ENCODE measurements at regions not wholly inside any gene's neighbourhood (a gene's known extent, or its start where the extent isn't known, plus 50 kb on each side); places are given as distances from the start of the nearest gene placed in this dataset.

DNA sequence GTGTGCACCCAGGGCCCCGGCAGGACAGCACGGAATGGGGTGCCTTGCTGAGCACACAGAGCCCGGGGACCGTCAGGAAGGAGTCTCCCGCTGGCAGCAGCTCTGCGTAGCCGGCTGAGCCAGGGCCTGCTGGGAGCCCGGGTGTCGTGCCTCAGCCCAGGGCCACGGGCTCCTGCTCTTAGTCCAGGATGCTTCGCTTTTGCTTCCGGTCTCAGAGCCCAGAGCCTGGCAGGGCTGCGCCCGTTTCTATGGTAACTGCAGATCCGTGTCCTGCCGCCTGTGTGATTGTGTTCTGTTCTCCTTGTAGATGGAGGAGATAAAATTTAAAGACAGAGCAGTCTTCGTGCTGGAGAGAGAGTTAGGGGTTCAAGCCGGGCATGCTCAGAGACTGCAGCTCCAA is 53.7 kb upstream of the DPYSL4 start:
- Histone ChIP-seq H3K9me3 (ENCODE audit: low read depth, low read length, poor library complexity, severe bottlenecking) (no peaks in the 10 kb centered on the region), H3K36me3 (ENCODE audit: insufficient read depth, low read length, poor library complexity, severe bottlenecking) (no peaks in the 10 kb centered on the region), H3K4me3 (ENCODE audit: low read depth, low read length, poor library complexity, severe bottlenecking) (no peak overlapping the region), H3K4me1 (ENCODE audit: insufficient read depth, low read length, poor library complexity, severe bottlenecking) (peaks cover 6% of the 10 kb centered on the region), H3K27ac (ENCODE audit: low read depth, low read length, poor library complexity, severe bottlenecking) (no peak overlapping the region), H3K27me3 (replicated peaks; ENCODE audit: insufficient read depth, low read depth, low read length, poor library complexity) (no peaks in the 10 kb centered on the region)
- ChIA-PET POLR2A (ENCODE audit: low non-redundant PET) (no interaction called here), CTCF (no interaction called here)
- BruUV-seq (replicated peaks), result no TSS peak
- intact Hi-C loops (cut with micrococcal nuclease; ENCODE audit: unreplicated experiment), result no loop called here
- DNase-seq (ENCODE audit: low spot score), result no peak
- TF ChIP-seq EZH2 (IDR thresholded peaks at IDR 0.05; ENCODE audit: borderline replicate concordance, low read depth, low read length, poor library complexity, severe bottlenecking), result no peak
- TF ChIP-seq, protein P1, sequence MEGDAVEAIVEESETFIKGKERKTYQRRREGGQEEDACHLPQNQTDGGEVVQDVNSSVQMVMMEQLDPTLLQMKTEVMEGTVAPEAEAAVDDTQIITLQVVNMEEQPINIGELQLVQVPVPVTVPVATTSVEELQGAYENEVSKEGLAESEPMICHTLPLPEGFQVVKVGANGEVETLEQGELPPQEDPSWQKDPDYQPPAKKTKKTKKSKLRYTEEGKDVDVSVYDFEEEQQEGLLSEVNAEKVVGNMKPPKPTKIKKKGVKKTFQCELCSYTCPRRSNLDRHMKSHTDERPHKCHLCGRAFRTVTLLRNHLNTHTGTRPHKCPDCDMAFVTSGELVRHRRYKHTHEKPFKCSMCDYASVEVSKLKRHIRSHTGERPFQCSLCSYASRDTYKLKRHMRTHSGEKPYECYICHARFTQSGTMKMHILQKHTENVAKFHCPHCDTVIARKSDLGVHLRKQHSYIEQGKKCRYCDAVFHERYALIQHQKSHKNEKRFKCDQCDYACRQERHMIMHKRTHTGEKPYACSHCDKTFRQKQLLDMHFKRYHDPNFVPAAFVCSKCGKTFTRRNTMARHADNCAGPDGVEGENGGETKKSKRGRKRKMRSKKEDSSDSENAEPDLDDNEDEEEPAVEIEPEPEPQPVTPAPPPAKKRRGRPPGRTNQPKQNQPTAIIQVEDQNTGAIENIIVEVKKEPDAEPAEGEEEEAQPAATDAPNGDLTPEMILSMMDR (conservative IDR thresholded peaks at IDR 0.05; ENCODE audit: low read depth, low read length), result no peak

DNA sequence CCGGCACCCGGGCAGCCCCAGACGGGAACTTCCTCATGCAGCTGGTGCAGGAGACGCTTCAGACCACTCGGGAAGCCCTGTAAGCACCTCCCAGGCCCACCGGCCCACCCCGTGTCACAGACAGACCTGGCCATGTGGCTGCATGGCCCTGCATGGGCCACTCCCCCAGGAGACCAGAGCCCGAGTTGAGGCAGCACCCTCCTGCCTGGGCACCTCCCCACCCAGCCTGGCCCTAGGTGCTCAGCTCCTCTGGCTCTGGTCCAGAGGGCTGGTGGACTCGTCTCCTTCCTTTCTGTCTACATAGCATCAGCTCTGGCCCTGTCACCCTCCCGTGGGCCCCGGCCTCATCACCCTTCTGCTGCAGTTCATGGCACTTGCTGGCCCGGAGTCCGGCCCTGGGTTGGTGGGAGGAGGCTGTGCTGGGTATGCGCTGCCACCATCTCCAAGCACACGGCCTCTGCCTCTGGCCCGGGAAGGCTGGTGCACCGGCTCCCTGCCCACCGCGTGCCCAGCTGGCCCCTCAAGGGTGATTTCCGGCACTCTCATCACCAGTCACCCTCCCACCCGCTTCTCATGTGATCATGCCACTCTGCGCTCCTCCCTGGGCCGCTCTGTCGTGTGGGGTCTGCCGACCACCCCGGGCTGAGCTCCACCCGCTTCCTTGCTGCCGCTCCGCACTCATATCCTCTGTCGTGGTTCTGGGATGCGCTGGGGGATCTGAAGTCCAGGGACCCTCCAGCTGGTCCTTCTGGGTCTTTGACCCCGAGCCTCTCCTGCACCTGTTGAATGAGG is 53.1 kb upstream of the DPYSL4 start:
- Histone ChIP-seq H3K9me3 (ENCODE audit: low read depth, low read length, poor library complexity, severe bottlenecking) (no peaks in the 10 kb centered on the region), H3K4me3 (ENCODE audit: low read depth, low read length, poor library complexity, severe bottlenecking) (no peak overlapping the region), H3K27me3 (replicated peaks; ENCODE audit: insufficient read depth, low read depth, low read length, poor library complexity) (no peaks in the 10 kb centered on the region), H3K27ac (ENCODE audit: low read depth, low read length, poor library complexity, severe bottlenecking) (no peak overlapping the region), H3K36me3 (ENCODE audit: insufficient read depth, low read length, poor library complexity, severe bottlenecking) (no peaks in the 10 kb centered on the region), H3K4me1 (ENCODE audit: insufficient read depth, low read length, poor library complexity, severe bottlenecking) (peaks cover 6% of the 10 kb centered on the region)
- POLR2A ChIA-PET (ENCODE audit: low non-redundant PET), result no interaction called here
- no TSS peak for BruUV-seq (replicated peaks)
- no peak for TF ChIP-seq EZH2 (IDR thresholded peaks at IDR 0.05; ENCODE audit: borderline replicate concordance, low read depth, low read length, poor library complexity, severe bottlenecking)
- TF ChIP-seq, protein P1 (conservative IDR thresholded peaks at IDR 0.05; ENCODE audit: low read depth, low read length), result no peak
- no peak for DNase-seq (ENCODE audit: low spot score)
- CTCF ChIA-PET, result no interaction called here
- intact Hi-C loops (cut with micrococcal nuclease; ENCODE audit: unreplicated experiment), result no loop called here

DNA sequence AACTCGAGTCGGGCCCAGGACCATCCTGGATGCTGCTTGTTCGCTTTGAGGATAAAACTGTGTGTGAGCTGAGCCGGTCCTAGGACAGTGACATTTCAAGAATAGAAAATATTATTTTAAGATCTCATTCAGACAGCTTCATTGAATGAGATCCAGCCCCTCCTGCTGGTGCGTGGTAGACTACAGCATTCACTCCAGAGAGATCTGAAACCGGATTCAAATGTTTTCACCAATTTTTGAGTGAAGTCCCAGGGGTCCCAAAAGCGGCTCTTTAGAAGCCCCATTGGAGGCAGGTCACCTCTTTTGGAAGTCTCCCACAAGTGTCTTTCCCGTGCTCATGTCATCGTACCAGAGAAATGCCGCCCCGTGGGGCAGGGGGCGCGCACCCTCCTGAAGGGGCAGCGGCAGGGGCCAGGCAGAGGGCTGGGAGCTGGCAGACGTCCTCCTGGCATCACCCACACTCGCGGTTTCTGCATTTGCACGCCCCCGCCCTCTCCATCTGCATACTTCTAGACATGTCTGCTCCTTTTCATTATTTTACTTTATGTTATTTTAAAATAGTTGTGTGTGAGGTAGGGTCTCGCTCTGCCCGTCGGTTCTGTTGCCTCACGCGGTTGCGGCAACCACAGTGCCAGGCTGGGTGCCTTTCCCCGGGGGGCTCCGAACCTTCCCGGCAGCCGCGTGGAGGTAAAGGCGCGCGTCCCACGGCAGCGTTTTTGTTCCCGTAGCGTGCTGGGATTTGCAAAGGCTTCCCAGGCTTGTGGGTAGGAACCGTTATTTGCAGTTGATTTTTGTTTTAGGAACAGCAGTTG is 52.3 kb upstream of the DPYSL4 start:
- Histone ChIP-seq H3K4me3 (ENCODE audit: low read depth, low read length, poor library complexity, severe bottlenecking) (no peak overlapping the region), H3K36me3 (ENCODE audit: insufficient read depth, low read length, poor library complexity, severe bottlenecking) (no peaks in the 10 kb centered on the region), H3K4me1 (ENCODE audit: insufficient read depth, low read length, poor library complexity, severe bottlenecking) (peaks cover 6% of the 10 kb centered on the region), H3K9me3 (ENCODE audit: low read depth, low read length, poor library complexity, severe bottlenecking) (no peaks in the 10 kb centered on the region), H3K27me3 (replicated peaks; ENCODE audit: insufficient read depth, low read depth, low read length, poor library complexity) (no peaks in the 10 kb centered on the region), H3K27ac (ENCODE audit: low read depth, low read length, poor library complexity, severe bottlenecking) (no peak overlapping the region)
- CTCF ChIA-PET, result no interaction called here
- no TSS peak for BruUV-seq (replicated peaks)
- no peak for DNase-seq (ENCODE audit: low spot score)
- POLR2A ChIA-PET (ENCODE audit: low non-redundant PET), result no interaction called here
- TF ChIP-seq EZH2 (IDR thresholded peaks at IDR 0.05; ENCODE audit: borderline replicate concordance, low read depth, low read length, poor library complexity, severe bottlenecking), result no peak
- TF ChIP-seq, protein P1 (conservative IDR thresholded peaks at IDR 0.05; ENCODE audit: low read depth, low read length), result no peak
- intact Hi-C loops (cut with micrococcal nuclease; ENCODE audit: unreplicated experiment), result no loop called here

All from A673 (cell line).